ENCODE measurements at regions not wholly inside any gene's neighbourhood (a gene's known extent, or its start where the extent isn't known, plus 50 kb on each side); places are given as distances from the start of the nearest gene placed in this dataset.
"Not testable (repeated sequence)": the region's sequence is repeated elsewhere in the genome, so short reads cannot be mapped to it uniquely, and the experiment has no call there.

DNA sequence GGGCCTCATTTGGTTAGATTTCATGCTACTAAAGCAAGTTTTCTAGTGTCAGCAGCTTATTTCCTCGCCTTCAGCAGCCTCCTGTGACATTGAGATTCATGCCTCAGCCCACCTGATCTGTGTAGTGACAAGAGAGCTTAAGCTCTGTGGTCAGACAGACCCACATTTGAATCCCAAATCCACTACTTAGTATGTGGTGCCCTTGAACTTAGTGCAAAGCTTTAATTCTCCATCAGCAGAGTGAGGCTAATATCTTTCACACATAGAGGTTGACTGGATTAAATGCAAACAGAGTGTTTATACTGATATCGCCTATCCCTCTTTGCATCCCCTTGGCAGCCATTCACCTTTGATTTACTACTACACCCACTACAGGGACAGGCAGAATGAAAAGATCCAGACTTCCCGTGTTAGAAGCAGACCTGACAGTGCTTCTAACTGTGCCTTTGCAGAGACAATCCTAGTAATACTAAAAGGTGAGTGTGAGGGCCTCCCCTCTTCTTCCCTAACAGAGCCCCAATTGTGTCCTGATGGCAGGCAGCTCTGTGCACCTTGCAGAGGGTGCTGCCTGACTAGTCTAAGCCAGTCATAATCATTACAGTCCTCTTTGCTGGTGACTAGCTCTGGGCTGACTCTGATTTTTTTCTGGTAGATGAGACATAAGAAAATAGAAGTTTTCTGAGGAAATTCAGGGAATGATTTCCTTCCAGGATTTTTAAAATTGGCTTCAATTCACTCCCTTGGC, 264.0 kb downstream of the CTH start:
- no peak for DNase-seq

DNA sequence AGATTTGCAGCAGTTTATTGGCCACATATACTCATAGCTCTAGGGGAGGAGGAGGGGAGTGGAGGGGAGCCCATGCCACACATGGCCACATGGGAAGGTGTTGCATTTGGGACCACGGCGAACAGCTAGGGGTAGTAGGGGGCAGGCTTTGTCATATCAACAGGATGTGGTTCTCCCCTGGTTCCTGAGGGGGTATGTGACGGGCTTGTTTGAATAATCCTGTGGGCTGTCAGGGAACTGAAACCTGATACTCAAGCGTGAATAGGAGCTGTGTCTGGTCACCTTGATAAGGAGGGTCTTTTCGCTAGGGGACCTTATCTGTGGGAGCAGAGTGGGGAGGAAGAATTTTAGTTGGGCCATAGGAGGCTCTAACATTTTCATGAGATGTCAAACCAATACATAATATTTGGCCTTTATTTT, 264.7 kb downstream of the CTH start:
- no peak for DNase-seq

DNA sequence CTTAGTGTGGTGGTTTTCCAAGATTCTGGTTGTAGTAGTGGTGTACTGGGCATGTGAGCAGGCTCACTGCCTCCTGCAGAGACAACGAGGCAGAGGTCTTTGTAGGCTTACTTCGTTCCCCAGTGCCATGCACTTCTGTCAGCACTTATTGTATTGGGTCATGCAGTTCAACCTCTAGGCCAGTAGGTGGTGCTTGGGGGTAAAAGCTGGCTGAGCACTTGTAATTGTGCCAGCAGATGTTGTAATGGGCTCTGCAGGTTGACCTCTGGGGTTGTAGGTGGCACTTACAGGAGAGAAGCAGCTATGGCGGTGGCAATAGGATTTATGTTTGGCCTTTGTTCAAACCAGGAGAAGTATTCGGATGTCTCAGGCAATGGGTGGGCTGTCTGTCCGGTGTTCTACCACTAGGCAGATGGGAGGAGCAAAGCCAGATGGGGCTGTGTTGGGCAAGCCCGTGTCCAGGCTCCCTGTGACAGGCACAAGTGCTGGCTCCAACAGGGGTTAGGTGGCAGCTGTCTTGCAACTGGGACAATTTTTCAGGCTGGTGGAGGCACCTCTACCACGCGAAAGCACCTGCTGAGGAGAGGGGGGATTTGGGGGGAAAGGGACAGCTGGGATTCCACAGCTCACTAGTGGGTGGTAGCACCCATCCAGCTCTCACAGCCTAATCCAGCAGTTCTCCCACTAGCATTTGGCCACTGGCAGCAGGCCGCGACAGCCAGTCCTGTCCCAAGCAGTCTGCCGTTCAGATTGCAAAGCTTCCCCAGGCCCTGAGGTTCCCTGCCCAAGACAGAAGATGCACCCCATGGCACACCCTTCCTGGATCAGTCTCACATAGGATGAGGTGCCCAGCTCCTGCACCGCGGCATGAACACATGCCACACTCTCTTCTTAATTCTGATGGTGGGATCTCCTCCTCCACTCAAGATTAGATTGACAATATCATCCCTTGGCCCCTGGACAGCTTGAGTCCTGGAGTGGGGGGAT, 274.5 kb downstream of the CTH start:
- DNase-seq, result no peak

DNA sequence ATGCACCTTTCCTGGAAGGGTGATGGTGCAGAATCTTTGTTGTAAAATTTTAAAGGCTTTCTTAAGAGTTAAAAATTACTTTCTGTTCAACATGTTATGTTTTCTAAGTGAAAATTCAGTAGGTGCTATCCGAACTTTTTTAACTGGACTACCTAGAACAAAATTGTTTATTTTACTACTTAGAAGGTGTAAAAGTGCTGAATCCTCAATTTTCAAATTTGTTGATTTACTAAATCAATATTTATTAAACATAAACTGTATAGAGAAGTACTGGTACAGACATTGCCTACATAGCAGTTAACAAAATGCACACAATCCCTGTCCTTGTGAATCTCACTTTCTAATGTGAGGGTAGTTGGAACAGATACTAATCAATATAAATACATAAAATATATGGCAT, 277.5 kb downstream of the CTH start:
- no peak for DNase-seq

DNA sequence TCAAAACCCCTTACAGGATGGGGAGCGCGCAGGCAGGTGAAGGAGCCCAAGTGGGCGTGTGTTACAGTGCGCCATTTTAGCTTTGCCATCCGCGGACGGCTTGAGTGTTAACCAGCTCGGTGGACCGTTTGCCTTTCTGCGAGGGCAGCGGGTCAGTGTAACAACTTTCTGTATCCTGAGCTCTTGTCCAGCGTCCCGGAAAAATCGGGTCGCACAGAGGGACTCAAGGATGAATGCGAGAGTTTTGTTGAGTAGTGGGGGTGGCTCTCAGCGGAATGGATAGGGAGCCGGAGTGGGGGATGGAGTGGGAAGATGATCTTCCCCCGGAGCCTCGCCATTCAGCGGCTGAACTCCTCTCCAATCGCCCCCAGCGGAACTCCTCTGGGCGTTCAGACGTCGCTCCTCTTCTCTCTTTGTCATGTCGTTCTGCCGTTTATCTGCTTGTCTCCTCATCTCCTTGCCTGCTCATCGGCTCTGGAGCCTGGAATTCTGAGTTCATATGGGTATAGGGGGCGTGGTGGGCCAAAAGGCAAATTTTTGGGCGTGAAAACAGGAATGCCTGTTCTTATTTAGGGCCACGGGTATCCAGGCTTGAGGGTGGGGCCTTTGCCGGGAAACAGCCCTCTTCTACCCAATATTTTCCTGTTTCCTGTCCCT, 295.4 kb downstream of the CTH start:
- no peak for DNase-seq

DNA sequence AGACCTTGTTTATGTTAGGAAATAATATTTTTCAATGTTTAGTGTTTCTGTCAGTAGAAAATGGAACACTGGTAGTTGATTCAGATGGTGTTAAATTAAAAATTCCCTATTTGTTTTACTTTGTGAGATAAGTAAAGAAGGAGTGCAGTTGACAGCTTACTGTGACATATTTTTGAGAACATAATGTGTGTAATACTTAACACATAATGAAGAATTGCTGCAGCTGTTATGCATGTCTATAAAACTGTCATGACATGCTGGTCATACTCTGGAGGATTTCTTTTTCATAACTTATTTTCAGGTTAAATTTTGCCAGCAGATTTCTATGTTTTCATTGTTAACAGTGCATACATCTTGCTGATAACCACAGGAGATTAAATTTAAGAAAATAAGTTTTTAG, 296.1 kb downstream of the CTH start:
- no peak for DNase-seq

DNA sequence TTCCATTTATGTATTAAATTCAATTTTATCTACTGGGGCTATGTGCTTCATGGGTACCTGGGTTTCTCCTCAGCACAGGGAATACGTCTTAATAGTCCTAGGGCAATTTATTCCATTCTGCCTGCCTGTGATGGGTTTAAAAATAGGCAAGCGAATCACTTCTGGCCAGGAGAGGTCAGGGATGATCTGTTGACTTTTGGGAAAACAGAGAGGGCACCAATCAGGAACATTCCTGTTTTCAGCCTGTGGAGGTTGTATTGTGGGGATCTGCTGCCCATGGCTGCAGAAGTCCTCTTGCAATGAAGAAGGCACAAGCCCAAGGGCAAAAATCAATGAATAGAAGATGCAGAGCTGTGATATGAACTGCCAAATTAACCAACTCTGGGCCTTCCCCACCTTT, 303.1 kb downstream of the CTH start:
- no peak for DNase-seq

DNA sequence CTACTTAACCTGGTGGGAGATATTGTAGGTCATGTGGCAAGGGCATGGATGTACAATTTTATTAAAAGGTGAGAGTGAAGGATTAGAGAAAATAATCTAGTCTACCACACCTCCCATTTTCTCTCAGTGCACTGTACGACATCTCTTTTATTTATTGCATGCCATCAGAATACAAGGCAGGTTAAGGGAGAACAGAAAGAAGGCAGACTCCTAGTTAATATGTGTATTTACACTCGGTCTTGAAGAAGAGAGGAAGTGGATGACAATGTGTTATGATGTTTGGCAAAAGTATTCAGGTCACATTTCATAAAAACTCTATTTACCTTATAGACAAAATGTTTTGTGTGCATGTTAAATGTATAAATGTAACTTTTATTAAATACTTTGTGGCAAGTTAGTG, 306.1 kb downstream of the CTH start:
- no peak for DNase-seq

DNA sequence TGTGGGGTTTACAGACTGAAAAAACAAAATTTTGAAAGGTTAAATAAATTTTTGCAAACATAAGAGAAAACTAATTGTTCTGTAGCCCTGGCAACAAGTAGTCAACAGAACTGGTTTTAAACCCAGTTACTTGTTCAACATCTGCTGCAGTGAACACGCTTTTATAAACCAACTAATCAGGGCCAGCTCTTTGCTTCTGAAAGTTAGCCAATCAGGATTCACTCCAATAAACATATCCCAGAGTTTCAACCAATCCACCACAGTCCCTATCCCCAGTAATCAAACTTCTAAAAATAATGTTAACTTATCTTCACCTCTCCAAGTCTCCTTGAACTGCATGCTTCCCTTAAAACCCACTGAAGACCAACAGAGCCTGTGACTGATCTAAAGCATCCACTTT, 306.6 kb downstream of the CTH start:
- no peak for DNase-seq

DNA sequence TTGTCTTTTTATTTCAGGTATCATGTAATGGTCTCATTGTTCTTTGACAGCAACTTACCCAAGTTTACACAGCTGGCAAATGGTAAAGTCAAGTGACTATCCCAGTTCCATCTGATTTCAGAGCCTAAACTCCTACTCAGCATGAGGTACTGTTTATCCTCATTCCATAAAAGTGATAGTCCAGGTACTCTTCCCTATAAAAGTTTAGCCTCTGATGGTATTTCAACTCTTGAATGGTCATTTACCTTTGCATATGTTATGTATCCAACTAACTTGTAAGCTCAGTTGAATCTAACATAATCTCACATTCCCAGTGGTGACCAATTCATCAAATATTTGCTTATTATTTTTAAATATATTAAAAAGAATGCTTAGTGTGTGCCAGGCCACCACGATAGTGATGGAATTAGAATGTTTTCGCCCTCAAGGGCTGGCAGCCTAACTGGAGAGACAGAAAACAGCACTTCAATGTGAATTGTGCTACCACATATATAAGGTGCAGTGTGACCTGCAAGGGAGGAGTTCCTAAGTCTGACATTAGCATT, 307.1 kb downstream of the CTH start:
- DNase-seq, result no peak

DNA sequence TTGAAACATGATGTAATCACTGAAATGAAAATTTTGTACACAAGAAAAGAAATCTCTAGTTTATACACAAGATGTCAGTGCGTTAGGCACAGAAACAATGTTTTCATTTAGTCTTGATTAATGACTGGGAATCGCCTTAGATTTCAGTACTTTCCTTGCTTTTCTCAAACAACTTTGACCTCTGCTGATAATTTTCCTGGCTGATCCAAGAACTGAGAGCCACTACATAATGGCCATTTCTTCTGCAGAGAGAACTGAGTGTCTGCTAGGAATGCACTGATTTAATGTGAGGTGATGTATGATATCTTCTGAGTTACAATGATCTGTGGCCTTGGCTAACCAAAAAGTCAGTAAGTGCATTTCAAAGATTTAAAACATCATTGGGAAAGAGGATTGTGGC, 308.1 kb downstream of the CTH start:
- no peak for DNase-seq

DNA sequence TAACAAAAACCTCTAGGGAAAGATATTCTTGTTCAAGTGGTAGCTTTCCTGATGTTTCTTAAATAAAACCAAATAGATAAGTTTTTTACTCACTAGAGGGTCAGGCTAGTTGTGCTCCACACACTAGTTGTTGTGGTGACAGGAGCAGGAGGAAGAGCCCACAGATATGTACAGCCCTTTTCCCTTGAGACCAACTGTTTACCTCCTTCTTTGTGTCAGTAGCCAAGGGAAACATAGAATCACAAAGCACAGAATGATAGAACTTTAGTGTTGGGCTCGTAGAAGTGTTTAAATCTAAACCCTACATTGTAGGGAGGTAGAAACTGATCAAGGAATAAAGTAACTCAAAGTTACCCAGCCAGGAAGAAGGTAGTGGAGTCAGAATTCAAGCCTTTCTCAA, 309.0 kb downstream of the CTH start:
- DNase-seq, result no peak

DNA sequence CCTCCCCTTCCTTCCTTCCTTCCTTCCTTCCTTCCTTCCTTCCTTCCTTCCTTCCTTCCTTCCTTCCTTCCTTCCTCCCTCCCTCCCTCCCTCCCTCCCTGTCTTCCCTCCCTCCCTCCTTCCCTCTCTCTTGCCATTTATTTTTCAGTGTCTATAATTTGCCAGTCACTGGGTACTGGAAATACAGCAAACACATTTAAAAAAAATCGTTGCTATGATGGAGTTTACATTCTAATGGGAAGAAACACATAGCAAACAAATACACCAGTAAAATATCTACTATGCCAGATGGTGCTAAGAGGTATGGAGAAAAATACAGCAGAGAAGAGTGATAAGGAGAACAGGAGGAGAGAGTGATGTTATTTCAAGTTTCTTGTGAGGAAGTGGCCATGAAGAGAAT, 309.5 kb downstream of the CTH start:
- DNase-seq, result no peak

DNA sequence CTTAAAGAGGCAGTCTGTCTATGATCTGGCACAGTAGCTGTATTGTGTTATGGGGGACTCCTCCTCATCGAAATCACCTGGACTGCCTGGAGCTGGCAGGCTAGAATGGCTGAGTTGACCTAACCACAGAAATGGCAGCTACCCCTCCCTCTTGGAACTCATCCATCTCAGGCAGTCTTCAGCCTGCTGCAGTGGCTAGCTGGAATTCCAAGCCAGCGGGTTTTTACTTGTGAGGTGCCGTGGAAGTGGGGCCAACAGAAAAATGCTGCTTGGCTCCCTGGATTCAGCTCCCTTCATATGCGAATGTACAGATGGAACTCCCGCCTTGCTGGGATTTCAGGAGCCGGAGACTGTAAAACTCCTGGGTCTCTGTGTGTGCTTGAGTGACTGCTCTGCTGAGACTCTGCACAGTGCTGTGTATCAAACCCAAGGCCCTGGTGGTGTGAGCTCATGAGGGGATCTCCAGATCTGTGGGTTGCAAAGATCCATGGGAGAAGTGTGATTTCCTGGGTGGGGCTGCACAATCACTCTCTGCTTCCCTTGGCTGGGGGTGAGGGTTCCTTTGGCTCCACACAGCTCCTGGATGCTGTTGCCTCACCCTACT, 316.9 kb downstream of the CTH start:
- DNase-seq, result no peak

DNA sequence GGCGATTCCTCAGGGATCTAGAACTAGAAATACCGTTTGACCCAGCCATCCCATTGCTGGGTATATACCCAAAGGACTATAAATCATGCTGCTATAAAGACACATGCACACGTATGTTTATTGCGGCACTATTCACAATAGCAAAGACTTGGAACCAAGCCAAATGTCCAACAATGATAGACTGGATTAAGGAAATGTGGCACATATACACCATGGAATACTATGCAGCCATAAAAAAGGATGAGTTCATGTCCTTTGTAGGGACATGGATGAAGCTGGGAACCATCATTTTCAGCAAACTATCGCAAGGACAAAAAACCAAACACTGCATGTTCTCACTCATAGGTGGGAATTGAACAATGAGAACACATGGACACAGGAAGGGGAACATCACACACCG, 311.1 kb downstream of the PTGER3 start:
- not testable (repeated sequence) for DNase-seq

DNA sequence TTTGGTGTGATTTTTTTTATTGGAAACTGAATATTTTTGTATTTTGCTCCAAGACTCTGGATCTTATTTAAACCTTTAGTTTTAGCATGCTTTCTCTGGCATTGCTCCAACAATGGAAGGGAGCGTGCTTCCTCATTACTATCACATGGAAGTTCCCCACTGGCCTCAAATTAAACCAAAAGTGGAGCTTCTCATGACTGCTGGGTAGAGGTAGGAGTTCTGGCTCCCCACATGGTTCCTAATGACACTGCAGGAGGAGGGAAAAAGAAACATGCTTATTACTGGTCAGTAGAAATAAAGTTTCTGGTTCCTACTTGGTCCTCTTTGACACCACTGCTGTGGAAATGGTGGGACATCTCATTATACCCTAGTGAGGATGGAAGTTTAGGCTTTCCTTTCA, 310.5 kb downstream of the PTGER3 start:
- no peak for DNase-seq

DNA sequence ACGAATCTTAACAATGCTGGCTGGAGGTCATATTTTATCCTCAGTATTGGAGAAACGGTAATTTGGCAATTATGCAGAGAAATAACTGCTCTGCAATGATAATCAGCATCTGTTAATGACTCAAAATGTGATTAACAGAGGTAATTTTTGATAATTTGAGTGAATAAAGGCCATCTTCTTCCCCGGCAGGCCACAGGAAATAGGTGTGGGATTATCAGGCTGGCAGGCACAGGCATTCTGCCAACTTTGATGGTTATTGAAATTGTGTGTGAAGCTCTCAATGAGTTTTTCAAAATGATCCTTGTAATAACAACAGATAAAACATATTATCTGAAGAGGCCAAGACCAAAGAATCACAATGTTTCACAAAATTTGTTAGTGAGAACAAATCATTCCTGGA, 309.0 kb downstream of the PTGER3 start:
- no peak for DNase-seq

DNA sequence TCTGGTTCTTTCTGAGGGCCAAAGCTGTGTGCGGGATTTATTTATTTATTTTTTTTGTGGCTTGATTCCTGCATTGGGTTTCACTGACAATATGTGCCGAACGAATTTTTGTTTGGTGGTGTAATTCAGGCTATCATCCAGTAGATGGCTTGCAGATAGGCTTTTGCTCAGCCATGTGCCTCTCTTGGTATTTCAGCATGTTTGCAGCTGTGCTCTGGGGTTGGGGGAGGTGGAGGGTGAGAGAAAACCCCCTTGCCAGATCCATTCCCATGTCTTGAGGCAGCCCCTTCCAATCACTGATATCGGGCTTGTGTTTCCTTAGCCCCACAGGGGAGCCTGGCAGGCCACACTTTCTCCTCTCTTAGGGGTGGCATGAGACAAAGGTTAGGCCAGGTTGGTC, 302.4 kb downstream of the PTGER3 start:
- no peak for DNase-seq

DNA sequence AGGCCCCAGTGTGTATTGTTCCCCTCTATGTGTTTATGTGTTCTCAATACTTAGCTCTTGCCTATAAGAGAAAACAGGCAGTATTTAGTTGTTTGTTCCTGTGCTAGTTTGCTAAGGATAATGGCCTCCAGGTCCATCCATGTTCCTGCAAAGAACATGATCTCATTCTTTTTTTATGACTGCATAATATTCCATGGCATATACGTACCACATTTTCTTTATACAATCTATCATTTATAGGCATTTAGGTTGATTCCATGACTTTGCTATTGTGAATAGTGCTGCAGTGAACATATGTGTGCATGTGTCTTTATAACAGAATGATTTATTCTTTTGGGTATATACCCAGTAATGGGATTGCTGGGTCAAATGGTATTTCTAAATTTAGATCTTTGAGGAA, 301.6 kb downstream of the PTGER3 start:
- DNase-seq, result not testable (repeated sequence)

DNA sequence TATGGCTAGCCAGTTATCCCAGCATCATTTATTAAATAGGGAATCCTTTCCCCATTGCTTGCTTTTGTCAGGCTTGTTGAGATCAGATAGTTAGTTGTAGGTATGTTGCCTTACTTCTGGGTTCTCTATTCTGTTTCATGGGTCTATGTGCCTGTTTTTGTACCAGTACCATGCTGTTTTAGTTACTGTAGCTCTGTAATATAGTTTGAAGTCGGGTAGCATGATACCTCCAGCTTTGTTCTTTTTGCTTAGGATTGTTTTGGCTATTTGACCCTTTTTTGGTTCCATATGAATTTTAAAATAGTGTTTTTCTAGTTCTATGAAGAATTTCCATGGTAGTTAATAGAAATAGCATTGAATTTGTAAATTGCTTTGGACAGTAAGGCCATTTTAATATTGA, 300.5 kb downstream of the PTGER3 start:
- not testable (repeated sequence) for DNase-seq

DNA sequence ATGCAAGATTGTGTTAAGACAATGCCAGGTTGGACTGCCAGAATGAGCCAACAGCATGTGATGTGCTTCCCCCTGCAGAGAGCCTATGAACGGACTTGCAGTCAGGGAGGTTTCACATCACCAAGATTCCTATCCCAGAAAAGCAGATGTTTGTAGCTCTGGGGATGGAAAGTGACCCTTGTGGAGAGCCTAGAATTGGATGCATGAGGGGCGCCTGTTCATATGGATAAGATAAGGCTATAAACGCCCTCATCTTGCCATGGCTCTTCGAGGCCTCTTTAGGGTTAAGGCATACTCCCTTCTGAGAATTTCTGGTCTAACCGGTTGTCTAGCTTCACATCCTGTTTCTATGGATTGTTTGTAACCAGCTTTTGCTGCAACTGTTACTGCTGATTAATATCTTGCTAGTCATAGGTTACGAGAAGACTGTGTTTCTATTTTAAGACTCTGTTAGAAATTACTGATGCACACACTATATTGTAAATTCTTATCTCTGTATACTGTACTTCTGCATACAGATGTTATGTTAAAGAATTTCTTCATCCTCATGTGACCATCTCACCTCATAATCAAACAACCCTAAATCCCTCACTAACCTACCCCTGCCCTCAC, 295.8 kb downstream of the PTGER3 start:
- DNase-seq, result not testable (repeated sequence)

DNA sequence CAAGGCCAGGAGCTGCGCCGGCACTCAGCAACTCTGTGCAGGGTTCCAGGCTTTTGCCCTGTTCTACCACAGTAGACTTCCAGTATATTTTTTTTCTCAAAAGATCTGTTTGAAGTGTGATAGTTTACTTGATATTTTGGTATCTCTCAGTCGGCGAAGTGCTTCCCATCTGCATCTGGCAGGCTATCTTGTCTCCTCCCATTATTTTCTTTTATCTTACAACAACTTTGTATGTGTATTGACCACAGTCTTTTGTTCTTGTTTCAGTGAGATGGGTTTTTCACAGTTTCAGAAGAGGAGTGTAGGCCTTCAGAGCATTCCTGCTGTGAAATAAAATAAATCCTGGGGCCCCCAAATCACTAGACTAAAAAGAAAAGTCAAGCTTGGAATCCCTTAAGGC, 292.9 kb downstream of the PTGER3 start:
- DNase-seq, result no peak

All from GOT3 (cell line).